Fibroblast of pulmonary artery (primary cell): ENCODE measurements at regions not wholly inside any gene's neighbourhood (a gene's known extent, or its start where the extent isn't known, plus 50 kb on each side); places are given as distances from the start of the nearest gene placed in this dataset.

Source experiments
- DNase-seq: peaks from one replicate; pipeline ENCODE4 v3.0.0-alpha.2; 2010; ENCODE audit warnings: low read depth
- H3K4me3 ChIP-seq: replicated peaks from 2 replicates; pipeline ENCODE4 v1.5.1; 2011; ENCODE audit warnings: low read depth, mild to moderate bottlenecking, control low read depth, low read length, moderate library complexity
- TF ChIP-seq, protein P1 (sequence below): IDR thresholded peaks from 2 replicates; pipeline ENCODE4 v1.5.1; 2011; ENCODE audit warnings: mild to moderate bottlenecking, control low read depth, low read length, inconsistent platforms; ENCODE audit errors: missing control alignments

- no peak overlapping the region for H3K4me3 ChIP-seq
- DNase-seq: no peak
- TF ChIP-seq, protein P1, sequence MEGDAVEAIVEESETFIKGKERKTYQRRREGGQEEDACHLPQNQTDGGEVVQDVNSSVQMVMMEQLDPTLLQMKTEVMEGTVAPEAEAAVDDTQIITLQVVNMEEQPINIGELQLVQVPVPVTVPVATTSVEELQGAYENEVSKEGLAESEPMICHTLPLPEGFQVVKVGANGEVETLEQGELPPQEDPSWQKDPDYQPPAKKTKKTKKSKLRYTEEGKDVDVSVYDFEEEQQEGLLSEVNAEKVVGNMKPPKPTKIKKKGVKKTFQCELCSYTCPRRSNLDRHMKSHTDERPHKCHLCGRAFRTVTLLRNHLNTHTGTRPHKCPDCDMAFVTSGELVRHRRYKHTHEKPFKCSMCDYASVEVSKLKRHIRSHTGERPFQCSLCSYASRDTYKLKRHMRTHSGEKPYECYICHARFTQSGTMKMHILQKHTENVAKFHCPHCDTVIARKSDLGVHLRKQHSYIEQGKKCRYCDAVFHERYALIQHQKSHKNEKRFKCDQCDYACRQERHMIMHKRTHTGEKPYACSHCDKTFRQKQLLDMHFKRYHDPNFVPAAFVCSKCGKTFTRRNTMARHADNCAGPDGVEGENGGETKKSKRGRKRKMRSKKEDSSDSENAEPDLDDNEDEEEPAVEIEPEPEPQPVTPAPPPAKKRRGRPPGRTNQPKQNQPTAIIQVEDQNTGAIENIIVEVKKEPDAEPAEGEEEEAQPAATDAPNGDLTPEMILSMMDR: no peak
Observed at GRCh38 chr17:74054249-74054648, 149.2 kb upstream of the RPL38 start.

DNA sequence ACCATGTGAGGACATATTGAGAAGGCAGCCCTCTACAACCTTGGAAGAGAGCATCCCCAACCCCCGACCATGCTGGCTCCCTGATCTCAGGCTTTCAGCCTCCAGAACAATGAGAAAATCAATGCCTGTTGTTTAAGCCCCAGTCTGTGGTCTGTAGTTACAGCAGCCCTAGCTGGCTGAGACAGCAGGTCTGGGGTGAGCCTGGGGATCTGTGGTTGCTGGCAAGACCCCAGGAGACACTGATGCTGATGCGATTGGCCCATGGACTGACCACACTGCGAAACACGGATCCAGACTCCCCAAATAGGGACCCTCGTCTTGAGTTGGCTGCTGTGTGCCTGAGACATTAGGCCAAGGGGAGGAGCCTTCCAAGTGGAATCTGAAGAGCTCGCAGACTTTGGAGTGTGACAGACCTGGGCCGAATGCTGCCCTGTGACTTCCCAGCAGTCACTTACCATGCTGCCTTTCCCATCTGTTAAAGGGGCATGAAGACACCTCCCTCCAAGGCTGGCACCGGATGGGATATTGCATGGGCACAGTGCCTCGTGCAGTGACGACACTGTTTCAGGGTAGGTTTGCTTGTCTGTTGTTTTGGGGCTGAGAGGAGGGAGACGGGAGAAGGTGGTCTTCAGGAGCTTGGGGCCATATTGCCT lies 147.8 kb upstream of the RPL38 start:
- H3K4me3 ChIP-seq: no peak overlapping the region
- TF ChIP-seq, protein P1: no peak
- DNase-seq: no peak

DNA sequence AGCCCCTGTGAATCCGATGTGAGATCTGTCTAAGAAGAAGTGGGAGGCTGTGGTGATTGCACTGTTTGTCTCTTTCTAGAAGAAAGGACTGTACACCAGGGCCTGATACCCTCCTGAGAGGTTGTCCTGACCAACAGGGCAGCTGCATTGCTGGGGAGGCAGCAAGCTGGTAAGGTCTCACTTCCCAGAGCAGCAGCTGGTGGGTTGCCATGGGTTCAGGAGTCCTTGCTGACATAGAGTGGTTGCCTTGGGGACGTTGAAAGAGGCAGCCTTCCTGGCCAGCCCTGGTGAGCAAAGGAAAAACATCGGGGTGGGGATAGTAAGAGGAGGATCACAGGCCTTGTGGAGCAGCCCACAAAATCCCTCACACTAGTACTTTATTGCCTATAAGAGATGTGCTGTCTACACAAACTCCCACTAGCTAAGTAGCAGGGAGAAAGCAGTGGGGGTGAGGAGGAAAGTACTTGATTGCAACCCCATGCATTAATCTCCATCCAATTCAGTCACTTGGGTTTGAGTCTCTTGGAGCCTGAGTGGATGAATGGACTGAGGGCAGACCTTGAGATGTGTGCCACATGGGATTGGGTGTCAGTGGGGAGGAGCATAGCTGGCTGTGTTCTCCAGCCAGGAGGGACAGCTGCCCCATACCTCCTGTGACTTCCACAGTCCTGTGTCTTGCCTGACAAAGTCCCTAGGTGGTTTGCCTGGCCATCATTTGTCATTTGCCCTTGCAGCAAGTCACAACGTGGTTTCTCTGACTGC lies 143.8 kb upstream of the RPL38 start:
- TF ChIP-seq, protein P1: no peak
- H3K4me3 ChIP-seq: no peak overlapping the region
- DNase-seq: no peak

DNA sequence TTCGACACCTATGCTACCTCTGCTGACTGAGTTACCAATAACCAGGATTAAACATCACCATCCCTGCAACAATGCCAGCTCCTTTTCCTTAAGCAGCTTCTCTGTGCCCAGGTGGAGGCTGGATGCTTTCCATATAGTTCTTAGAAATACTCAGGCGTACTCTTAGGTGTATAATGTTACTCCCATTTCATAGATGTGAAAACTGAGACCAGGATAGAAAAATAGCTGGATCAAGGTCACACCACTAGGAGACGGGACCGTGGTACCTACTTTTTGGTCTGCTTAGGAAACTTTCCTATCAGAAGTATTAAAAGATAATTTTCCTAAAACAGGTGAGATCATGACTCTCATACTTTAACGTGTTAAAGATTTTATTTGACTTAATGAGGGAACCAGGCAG lies 141.7 kb upstream of the RPL38 start:
- no peak for DNase-seq
- no peak overlapping the region for H3K4me3 ChIP-seq
- TF ChIP-seq, protein P1: no peak

GRCh38 chr17:74062234-74062633 lies 141.2 kb upstream of the RPL38 start:
- TF ChIP-seq, protein P1: no peak
- no peak for DNase-seq

DNA sequence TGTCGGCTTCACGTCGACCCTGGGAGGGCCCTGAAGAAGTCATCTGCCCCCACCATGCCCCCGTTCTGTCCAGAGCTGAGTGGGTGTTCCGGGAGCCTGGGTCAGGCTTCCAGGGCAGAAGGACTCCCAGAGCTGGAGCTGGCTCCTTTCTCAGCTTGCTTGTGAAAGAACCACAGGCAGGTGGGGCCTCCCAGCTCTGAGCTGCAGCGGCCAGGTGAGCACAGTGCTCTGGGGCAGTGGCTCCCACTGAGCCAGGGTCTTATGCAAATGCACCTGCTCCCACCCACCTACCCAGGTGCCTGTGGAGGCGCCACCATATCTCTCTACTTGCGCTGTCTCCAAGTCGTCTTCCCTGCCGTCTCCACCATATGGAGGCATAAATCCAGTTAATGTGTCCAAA lies 140.0 kb upstream of the RPL38 start:
- H3K4me3 ChIP-seq: no peak overlapping the region
- TF ChIP-seq, protein P1: no peak
- no peak for DNase-seq

More at GRCh38 chr17:74062234-74062633, 141.2 kb upstream of the RPL38 start:
- H3K4me3 ChIP-seq: no peak overlapping the region

DNA sequence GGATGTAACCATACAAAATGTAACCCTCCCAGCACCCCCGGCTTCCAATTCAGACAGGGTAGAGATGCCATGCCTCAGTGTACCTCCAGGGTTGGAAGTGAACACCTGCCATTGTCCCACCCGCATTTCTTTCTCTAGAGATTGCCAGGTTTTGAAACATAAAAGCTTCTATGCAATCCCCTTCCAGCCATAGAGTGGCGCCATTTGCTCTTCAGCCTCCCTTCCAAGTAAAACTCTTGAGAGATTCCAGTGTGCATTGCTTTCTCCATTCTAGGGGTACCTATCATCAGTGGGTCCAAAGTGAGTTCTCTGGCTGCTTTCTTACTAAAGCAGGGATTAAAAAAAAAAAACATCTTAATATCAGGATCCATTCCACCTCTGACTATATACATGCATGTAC lies 133.1 kb upstream of the RPL38 start:
- TF ChIP-seq, protein P1: no peak
- no peak overlapping the region for H3K4me3 ChIP-seq
- DNase-seq: no peak
